Activated CD8-positive, alpha-beta memory T cell treated with anti-CD3 and anti-CD28 coated beads for 48 hours (primary cell): ENCODE measurements at regions not wholly inside any gene's neighbourhood (a gene's known extent, or its start where the extent isn't known, plus 50 kb on each side); places are given as distances from the start of the nearest gene placed in this dataset.
A peak's percentile ranks its signal among the peaks of the same experiment; 100 is the strongest.

ENCODE experiments used
- DNase-seq, 3 experiments: peaks; one replicate each; pipeline ENCODE4 v3.0.0-alpha.2; 2020; ENCODE audit warnings: low read depth in 2 of 3, low spot score in 2 of 3

DNA sequence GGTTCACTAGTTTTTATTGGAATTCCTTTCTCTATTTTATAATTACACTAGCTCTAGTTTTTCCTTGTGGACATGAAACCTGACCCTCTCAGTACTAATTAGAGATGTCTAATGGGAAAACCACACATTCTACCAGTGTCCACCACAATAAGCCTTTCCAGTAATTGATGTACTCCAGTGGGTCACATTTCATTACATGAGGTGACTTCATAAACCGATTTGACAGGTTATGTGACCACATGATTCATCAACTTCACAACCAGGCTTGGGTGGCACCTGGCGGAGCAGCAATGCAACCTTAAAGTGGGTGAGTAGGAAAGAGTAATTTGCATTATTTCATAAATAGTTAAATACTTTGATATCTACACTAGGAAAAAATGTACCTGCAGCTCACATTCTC is 284.2 kb upstream of the ADAMTS16 start:
- DNase-seq: no peak

DNA sequence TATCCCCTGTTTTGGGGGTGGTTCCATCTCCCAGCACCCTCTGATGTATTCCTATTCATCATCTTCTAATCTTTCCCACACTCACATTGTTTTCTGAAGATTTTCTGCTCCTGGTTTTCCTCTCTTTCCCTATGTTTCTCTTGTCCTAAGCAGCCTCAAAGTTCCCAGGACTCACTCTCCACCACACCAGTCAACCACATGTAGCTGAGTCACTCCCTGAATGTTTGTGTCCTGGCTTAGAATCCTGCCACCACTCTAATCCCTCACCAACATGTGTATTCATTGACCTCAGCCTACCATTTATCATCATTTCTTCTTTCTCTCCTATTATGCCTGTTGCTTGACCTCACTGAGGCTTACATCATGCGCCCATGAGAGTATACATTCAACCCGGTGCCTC is 282.4 kb upstream of the ADAMTS16 start:
- no peak for DNase-seq

DNA sequence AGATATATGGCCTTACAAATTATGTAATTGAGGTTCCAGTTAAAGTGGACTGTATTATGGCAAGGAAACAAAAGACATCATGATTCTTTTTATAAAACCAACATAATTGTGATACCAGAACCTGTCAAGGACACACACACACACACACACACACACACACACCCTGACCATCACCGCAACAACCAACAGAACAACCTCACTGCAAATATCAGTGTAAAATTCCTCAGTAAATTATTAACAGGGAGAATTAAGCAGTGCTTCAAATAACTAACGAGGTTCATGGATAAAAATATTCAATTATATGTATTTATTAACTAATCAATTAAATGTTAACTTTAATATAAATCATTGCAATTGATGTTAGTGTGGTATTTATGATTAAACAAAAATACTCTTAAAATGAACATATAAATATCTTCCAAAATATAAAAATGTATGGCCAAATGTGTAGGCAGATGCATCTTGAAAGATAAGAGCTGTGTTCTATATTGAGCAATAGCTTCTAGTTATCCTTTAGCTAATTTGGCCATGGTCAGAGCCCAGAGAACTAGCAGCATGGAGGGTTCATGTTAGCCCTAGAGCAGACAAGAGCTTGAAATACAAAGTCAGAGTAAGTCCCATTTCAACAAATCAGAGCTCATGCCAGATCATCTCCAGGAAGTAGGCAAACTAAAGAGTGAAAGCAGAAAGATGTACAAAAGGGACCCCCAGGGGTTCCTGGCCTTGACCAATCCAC is 280.5 kb upstream of the ADAMTS16 start:
- DNase-seq: no peak

DNA sequence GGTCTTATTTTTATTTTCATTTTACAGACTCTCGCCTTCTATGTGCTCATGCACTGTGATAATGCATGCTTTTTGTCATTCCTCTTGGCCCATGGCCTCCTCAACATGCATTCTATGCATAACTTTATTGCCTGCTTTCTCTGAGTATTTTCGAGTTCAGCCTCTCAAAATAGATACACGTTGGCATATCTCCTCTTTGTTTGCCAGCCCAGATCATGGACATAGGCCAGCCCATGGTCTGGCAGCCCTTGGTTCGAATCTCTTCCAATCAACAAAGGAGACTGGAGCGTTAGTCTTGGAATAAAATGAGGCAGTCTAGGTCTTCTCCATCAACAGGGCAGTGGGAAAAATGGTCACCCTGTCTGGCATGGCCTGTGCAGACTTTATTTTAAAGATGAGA is 279.5 kb upstream of the ADAMTS16 start:
- DNase-seq: no peak

DNA sequence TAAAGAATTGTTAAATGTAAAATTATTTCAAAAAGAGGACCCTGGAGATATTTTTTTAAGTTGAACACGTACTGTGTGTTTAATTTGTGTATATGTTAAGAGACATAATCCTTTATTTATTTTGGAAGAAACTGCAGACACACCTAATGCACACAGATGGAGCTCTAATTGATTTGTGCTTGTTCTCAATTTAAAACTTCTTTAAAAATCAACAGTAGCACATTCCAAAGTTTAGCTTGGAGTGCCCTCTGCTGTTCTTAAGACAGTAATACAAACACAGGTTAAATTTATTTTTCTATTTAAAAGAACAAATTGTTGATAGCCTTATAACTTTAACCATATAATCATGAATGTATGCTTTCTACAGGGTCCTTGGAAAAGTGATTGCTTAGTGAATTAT is 277.6 kb upstream of the ADAMTS16 start:
- no peak for DNase-seq

DNA sequence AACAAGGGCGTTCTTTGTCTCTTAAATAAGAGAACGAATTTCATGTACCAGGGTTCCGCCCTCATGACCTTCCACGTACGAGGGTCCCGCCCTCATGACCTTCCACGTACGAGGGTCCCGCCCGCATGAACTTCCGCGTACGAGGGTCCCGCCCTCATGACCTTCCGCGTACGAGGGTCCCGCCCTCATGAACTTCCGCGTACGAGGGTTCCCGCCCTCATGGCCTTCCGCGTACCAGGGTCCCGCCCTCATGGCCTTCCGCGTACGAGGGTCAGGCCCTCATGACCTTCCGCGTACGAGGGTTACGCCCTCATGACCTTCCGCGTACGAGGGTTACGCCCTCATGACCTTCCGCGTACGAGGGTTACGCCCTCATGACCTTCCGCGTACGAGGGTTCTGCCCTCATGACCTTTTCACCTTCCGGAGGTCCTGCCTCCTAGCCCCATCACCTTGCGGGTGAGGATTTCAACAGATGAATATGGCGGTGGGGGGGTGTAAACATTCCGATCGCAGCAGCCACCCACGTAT is 273.9 kb upstream of the ADAMTS16 start:
- no peak for DNase-seq

DNA sequence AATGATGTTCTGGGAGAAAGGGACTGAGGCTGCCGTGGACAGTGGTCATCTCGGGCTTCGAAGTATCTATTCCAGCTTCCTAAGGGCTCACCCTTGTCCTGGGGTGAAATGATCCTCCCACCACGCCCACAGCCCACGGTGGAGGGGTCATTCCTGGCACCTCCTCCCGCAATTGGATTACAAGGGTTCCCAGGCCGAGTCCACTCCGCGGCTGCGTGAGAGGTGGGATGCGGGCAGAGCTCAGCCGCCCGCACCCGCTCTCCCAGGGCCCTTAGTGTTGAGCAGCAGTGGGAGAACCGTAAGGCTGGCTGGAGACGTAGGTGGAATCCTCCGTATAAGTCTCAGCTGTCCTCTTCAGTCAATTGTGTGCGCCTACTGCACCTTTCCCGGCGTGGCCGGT is 273.3 kb upstream of the ADAMTS16 start:
- DNase-seq: no peak

DNA sequence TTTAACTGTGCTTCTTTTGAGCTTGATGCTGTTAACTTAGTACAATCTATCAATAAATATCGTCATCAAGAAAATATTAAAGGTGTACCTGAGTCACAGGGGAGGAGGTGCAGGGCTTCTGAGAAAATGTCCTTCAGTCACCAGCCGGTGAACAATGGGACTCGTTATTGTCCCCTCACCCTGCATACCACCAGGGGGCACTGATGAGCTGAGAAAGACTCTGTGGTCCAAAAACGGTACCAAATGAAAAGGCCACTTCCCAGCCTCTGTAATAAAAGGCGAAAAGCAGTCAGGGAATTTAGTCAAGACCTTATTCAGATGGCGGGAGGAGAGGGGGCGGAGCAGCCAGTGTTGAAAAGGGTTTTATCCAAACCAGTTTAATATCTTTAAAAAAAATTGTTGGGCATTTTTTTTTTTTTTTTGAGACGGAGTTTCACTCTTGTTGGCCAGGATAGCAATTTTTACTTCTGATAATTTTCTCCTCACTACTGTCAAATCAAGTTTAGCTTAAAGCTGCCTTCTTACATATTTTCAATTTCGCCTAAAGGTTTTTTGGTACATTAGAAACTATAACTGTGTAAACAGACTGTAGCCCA is 271.9 kb upstream of the ADAMTS16 start:
- DNase-seq: peak in 2 of 3 experiments; percentile 12 to 36

DNA sequence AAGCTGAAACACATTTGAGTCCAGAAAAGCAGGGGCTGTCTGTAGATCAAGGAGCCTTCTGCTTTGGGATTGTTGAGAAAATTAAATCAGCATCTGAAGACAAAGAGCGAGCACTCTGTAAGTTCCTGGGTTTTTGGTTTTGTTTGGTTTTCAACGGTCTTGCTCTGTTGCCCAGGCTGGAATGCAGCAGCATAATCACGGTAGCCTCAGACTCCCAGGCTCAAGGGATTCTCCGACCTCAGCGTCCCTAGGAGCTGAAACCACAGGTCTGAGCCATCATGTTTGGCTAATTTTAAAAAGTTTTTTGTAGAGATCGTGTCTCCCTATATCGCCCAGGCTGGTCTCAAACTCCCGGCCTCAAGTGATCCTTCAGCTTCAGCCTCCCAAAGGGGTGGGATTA is 266.5 kb upstream of the ADAMTS16 start:
- no peak for DNase-seq

DNA sequence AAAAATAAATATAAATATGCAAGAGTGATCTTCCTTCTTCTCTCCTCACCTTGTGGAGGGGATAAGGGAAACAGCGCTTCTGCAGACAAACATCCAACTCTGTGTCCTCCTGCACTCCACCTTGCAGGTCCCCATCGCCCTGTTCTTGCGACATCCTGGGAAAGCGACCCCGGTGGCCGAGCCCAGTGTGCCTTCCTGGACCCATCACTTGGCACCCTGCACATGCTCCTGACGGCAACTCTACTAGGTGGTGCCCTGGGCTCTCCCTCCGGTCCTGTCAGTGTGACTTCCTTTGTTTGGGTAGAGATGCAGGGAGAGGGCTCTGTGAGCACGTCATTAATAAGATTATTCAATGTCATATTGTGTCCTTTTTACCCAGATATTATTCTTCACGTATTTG is 266.0 kb upstream of the ADAMTS16 start:
- DNase-seq: no peak

DNA sequence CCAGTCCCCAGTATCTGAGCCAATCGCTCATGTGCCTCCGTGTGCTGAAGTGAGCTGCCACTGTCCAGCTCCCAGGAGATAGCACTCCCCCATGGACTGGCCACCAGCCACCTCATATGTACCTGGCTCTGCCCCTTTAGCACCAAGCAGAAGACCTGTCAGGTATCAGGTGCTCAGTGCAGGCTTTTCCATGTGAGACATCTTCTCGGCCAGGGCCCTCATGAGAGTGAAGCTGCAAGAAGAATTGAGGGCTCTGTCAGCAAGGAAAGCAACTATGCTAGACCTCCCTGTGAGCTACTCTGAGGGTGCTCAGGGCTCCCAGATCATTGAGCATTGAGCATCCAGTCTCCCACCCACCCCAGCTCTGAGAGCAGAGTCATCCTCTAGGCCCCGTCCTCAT is 264.2 kb upstream of the ADAMTS16 start:
- DNase-seq: no peak

DNA sequence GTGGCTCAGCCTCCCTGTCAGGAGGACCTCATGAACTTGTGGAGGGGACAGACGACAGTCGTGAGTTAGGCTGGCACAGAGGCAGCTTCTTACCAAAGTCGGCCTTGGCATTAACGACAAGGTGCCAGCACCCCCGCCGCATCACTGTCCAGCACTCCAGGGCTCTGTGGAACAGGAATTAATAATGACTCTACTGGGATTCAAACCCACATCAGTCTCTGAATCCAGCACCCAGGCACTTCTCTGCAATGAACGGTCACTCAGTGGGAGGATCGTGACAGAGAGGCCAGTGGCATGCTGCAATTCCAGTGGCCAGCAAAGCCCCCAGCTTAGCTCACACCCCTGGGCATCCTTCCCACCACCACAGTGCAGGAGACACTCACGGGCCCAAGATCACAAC is 263.3 kb upstream of the ADAMTS16 start:
- DNase-seq: no peak

DNA sequence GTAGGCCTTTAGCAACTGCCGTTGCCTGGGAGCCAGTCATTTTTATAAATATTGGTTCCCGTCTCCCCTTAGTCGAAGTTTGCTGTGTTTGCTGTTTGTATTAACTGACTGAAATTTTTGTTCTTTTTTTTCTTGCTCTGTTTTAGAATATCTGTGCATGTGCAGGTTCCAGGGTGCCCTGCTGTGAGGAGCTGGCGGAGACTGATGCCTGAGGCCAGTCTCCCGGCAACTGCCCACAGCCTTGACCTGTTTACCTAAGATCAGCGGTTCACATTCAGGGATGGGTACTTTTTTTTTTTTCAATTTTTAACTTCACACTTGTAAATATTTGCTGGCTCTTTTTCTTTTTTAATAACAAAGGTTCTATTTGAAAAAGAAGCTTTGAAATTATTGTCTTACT is 262.6 kb upstream of the ADAMTS16 start:
- no peak for DNase-seq

DNA sequence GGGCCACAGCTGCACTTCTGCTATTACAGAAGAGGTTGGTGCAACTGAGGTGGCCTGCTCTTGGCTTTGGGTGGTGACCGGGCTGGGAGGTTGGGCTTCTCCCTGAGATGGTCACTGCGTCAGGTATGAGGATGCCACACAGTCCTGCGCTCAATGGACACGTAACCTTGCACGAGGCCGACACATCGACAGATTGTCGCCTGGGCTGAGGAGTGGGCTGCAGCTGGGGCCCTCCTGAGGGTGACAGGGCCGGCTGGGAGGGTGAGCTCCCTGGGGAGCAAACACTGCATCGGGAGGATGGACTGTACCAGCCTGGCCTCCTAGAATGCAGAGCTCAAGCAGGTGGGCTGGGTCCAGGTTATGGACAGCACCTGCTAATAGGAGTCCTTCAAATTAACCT is 261.1 kb upstream of the ADAMTS16 start:
- DNase-seq: no peak

DNA sequence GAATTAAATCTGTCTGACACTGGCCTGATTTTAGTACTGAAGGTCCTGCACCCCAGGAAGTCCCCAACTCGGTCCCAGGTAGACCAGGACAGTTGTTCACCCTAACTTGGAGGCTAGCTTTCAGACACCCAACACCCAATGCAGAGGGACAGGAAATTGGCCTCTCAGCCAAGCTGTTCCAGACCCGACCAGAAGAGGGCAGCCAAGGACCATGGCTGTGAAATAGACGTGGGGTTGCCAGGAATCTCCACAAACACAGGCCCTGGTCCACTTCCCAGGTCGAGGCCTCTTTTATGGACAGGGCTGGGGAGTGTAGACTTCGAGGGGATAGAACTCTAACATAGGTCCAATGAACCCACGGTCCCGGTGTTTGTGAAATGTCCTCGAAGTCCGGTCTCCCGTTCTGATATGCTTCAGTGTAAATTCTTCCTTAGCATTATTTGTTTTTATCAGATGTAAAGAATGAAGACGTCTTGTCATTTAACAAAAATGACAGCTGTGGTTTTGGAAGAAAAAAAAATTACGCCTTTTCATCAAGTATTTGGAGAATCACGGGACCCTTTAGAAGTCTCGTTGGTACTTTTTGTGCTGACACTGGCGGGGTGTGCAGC is 260.3 kb upstream of the ADAMTS16 start:
- peak in 2 of 3 experiments; percentile 23 to 33 for DNase-seq

DNA sequence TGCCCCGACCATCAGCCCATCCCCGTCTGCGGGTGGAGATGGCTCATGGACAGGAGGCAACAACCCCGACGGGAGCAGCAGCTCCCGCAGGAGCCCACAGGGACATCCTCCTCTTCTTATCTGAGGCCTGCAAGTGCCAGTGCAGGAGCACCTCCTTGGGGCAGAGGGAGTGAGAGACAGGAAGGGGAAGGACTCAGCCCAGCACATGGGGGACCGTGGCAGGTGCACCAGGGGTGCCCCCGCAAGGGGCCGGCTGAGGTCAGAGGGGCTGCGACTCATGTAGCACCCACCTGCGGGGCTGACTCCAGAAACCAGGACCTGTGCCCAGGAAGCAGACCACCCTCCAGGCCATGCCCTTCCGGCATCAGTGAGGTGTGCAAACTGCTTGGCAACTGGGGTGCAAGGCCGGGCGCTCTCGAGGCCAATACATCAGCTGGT is 259.8 kb upstream of the ADAMTS16 start:
- no peak for DNase-seq

DNA sequence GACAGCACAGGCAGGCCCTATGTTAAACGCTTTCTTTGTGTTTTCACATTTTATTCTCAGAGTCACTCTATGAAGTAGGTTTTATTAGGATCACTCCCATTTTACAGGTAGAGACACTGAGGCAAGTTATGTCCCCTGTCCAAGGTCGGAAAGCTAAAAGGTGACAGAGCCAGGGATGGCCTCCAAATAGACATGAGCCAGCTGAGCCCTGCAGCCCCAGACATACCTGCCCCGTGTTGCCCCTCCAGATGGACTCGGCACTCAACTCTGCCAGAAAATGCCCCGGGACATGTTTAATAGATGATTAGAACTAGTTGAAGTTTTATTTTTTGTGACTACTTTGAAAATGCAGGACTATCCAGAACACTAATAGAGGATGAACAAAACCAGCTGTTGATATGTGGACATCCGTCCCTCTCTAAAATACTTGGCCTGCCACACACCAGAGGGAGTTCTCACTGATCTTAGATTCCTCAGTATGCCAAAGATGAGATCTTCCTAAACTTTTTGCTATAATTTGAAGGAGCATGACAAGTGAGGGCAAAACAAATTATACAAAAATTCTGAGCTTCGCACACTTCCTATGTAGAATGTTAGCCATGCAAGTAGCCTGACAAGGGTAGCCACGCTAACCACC is 258.6 kb upstream of the ADAMTS16 start:
- no peak for DNase-seq

DNA sequence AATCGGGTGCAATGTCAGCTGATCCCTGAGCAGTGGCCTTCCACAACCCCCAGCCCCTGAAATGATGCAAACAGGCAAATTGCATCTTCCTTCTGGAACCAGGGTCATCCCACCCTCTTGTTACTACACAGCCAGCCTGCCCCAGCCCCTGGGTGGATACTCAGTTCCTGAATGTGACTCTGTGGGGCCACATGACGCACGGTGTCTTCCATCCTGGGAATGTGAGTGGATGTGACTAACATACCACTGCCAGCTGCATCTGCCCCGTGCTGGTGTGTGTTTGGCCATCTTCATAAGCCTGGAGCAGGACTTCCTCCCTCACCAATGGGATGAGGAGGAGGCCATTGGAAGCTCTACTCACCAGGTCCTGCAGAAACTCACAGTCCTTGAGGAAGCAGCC is 257.9 kb upstream of the ADAMTS16 start:
- no peak for DNase-seq

DNA sequence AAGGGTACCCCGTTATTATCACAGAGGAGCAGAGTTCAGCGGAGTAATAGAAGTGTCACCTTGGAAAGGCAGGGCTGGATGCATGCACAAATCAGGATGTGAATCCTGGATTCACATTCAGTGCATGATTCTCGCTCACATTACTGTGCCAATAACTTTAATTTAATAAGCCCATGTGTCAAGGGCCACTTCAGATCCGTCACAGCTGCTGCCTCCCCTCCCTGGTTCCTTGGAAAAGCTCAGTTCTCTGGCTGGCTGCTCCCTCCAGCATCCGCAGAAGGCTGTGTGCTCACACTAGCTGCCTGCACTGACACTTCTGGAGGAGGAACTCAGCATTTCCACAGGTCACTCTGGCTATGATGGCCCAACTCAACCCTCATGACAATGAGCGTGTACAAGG is 256.8 kb upstream of the ADAMTS16 start:
- DNase-seq: no peak

DNA sequence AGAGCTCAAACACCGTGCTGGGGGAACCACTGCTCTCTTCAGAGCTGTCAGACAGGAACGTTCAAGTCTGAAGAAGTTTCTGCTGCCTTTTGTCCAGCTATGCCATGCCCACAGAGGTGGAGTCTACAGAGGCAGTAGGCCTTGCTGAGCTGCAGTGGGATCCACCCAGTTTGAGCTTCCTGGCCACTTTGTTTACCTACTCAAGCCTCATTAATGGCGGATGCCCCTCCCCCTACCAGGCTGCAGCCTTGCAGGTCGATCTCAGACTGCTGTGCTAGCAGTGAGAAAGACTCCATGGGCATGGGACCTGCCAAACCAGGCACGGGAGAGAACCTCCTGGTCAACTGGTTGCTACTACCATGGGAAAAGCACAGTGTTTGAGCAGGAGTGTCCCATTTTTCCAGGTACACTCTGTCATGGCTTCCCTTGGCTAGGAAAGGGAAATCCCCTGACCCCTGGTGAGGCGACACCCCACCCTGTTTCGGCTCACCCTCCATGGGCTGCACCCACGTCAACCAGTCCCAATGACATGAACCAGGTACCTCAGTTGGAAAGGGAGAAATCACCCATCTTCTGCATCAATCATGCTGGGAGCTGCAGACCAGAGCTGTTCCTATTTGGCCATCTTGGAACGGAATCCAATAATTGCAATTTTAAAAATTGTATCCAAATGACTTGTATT is 246.9 kb upstream of the ADAMTS16 start:
- no peak for DNase-seq

DNA sequence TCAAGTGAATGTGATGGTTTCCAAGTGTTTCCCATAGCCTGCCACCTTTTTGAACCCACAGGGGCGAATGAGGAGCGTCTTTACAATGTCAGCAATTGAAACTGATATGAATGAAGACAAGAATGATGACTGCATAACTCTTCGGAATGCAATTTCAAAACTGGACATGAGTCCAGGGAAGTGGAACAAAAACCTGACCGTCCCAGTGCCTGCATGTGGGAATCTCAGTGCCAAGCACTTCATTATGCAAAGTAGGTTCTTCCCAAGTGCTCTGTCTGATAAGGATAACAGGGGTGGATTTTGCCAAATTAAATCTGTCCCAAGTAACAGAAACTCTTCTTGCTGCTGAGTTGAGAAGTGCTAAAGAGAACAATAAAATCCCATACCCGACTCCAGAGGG is 243.8 kb upstream of the ADAMTS16 start:
- no peak for DNase-seq
